Prostate gland (tissue), 2 donors: ENCODE measurements at regions not wholly inside any gene's neighbourhood (a gene's known extent, or its start where the extent isn't known, plus 50 kb on each side); places are given as distances from the start of the nearest gene placed in this dataset.

Experiments used
- POLR2A ChIP-seq: fragments of 450-650 bp; IDR thresholded peaks from one replicate; pipeline ENCODE4 v1.6.1; 2016; ENCODE audit warnings: antibody characterized with exemption, mild to moderate bottlenecking
- POLR2AphosphoS5 ChIP-seq: sonication (generic); formaldehyde crosslinking; IDR thresholded peaks from one replicate; pipeline ENCODE4 v1.6.1; 2017; ENCODE audit warnings: antibody characterized with exemption
- TF ChIP-seq, protein P1 (sequence below), 4 experiments: fragments of 200-600 bp in 2 of 4; fragments of 450-650 bp in 2 of 4; sonication (generic) in 2 of 4; IDR thresholded peaks; 1 replicate in 3 of 4; 2 replicates in 1 of 4; pipeline ENCODE4 v1.5.1; 2016 to 2019; ENCODE audit warnings: antibody characterized with exemption in 4 of 4, mild to moderate bottlenecking in 2 of 4, moderate library complexity in 2 of 4

DNA sequence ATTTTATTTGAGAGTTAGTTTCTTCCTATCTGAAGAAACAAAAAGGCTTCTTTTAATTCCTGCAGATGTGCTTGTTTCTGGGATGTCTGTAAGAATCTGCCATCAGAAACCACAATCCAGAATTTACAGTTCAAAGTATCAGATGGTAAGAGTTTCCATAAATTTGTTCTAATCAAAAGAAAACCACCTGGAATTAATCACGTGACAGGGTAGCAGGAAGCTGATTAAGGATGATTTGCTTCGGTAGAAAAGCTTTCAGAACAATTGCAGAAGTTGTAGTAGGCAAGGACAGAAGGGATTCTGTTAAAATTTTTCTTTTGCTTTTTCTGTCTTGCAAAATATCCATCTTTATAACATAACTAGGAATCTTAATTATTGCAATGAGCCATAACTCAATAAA is 1975.1 kb upstream of the AGA start:
- TF ChIP-seq, protein P1, sequence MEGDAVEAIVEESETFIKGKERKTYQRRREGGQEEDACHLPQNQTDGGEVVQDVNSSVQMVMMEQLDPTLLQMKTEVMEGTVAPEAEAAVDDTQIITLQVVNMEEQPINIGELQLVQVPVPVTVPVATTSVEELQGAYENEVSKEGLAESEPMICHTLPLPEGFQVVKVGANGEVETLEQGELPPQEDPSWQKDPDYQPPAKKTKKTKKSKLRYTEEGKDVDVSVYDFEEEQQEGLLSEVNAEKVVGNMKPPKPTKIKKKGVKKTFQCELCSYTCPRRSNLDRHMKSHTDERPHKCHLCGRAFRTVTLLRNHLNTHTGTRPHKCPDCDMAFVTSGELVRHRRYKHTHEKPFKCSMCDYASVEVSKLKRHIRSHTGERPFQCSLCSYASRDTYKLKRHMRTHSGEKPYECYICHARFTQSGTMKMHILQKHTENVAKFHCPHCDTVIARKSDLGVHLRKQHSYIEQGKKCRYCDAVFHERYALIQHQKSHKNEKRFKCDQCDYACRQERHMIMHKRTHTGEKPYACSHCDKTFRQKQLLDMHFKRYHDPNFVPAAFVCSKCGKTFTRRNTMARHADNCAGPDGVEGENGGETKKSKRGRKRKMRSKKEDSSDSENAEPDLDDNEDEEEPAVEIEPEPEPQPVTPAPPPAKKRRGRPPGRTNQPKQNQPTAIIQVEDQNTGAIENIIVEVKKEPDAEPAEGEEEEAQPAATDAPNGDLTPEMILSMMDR (IDR thresholded peaks at IDR 0.05) = no peak
- no peak for TF ChIP-seq POLR2A
- TF ChIP-seq POLR2AphosphoS5 = no peak
